Epithelial cell of proximal tubule (primary cell): ENCODE measurements at regions not wholly inside any gene's neighbourhood (a gene's known extent, or its start where the extent isn't known, plus 50 kb on each side); places are given as distances from the start of the nearest gene placed in this dataset.

Experiments used
- DNase-seq: peaks from one replicate; pipeline ENCODE4 v3.0.0-alpha.2; 2011; ENCODE audit warnings: low read depth
- H3K4me3 ChIP-seq: 2 replicates; pipeline ENCODE4 v1.5.1; 2011; ENCODE audit warnings: low read depth, mild to moderate bottlenecking, low read length
- CTCF ChIP-seq: conservative IDR thresholded peaks from 2 replicates; pipeline ENCODE4 v1.5.1; 2012; ENCODE audit warnings: low read depth, mild to moderate bottlenecking, low read length

- no peak for DNase-seq
- H3K4me3 ChIP-seq: no peak overlapping the region
- TF ChIP-seq CTCF: no peak
Measured at GRCh38 chr18:45488645-45489044, 126.6 kb upstream of the SLC14A2 start.

GRCh38 chr18:45493830-45494229 lies 121.4 kb upstream of the SLC14A2 start:
- no peak overlapping the region for H3K4me3 ChIP-seq
- DNase-seq: no peak
- no peak for TF ChIP-seq CTCF

- H3K4me3 ChIP-seq: no peak overlapping the region
- no peak for DNase-seq
- TF ChIP-seq CTCF: no peak
Measured at GRCh38 chr18:45494811-45495210, 120.5 kb upstream of the SLC14A2 start.

GRCh38 chr18:45496741-45497140 lies 118.5 kb upstream of the SLC14A2 start:
- no peak for TF ChIP-seq CTCF
- no peak for DNase-seq
- no peak overlapping the region for H3K4me3 ChIP-seq

- TF ChIP-seq CTCF: no peak
Measured at GRCh38 chr18:45497595-45498286, 117.5 kb upstream of the SLC14A2 start.

GRCh38 chr18:45498287-45498658 lies 117.0 kb upstream of the SLC14A2 start:
- no peak overlapping the region for H3K4me3 ChIP-seq
- no peak for TF ChIP-seq CTCF
- DNase-seq: no peak

More at GRCh38 chr18:45497595-45498286, 117.5 kb upstream of the SLC14A2 start:
- no peak overlapping the region for H3K4me3 ChIP-seq
- no peak for DNase-seq

- no peak overlapping the region for H3K4me3 ChIP-seq
- DNase-seq: no peak
- TF ChIP-seq CTCF: no peak
Measured at GRCh38 chr18:45503990-45504389, 111.3 kb upstream of the SLC14A2 start.
